HG03095 (cell line): ENCODE measurements at regions not wholly inside any gene's neighbourhood (a gene's known extent, or its start where the extent isn't known, plus 50 kb on each side); places are given as distances from the start of the nearest gene placed in this dataset.
"Not testable (repeated sequence)": the region's sequence is repeated elsewhere in the genome, so short reads cannot be mapped to it uniquely, and the experiment has no call there.

Experiments
- ATAC-seq: cut with Tn5 transposase; IDR thresholded peaks from one replicate; pipeline ENCODE4 v1.9.1; 2021; ENCODE audit warnings: moderate library complexity; ENCODE audit not compliant: unreplicated experiment

GRCh38 chr4:75422998-75423397 is 91.2 kb downstream of the RCHY1 start:
- no peak for ATAC-seq

- no peak for ATAC-seq
Observed at GRCh38 chr4:75412746-75413145, 101.5 kb downstream of the RCHY1 start.

- ATAC-seq: no peak
Observed at GRCh38 chr4:75398501-75398900, 115.7 kb downstream of the RCHY1 start.

GRCh38 chr4:75391489-75392166 is 122.6 kb downstream of the RCHY1 start:
- ATAC-seq: no peak

- ATAC-seq: not testable (repeated sequence)
Observed at GRCh38 chr4:75386426-75386825, 127.8 kb downstream of the RCHY1 start.

GRCh38 chr4:75385106-75385505 is 129.1 kb downstream of the RCHY1 start:
- no peak for ATAC-seq

GRCh38 chr4:75376543-75376942 is 137.7 kb downstream of the RCHY1 start:
- ATAC-seq: no peak

- ATAC-seq: no peak
Observed at GRCh38 chr4:75371915-75372314, 142.3 kb downstream of the RCHY1 start.

- ATAC-seq: no peak
Observed at GRCh38 chr4:75370576-75370975, 143.6 kb downstream of the RCHY1 start.

- ATAC-seq: no peak
Observed at GRCh38 chr4:75345423-75345822, 168.8 kb downstream of the RCHY1 start.

GRCh38 chr4:75344915-75345314 is 169.3 kb downstream of the RCHY1 start:
- ATAC-seq: no peak

- ATAC-seq: no peak
Observed at GRCh38 chr4:75343333-75343732, 170.9 kb downstream of the RCHY1 start.

GRCh38 chr4:75340561-75340960 is 173.6 kb downstream of the RCHY1 start:
- no peak for ATAC-seq

GRCh38 chr4:75338352-75338880 is 175.8 kb downstream of the RCHY1 start:
- no peak for ATAC-seq

GRCh38 chr4:75327804-75328512 is 186.2 kb downstream of the RCHY1 start:
- no peak for ATAC-seq

GRCh38 chr4:75325318-75325979 is 188.8 kb downstream of the RCHY1 start:
- ATAC-seq: no peak

- no peak for ATAC-seq
Observed at GRCh38 chr4:75321484-75321883, 192.7 kb downstream of the RCHY1 start.

GRCh38 chr4:75317641-75318040 is 196.6 kb downstream of the RCHY1 start:
- not testable (repeated sequence) for ATAC-seq

- no peak for ATAC-seq
Observed at GRCh38 chr4:75308049-75308448, 206.2 kb downstream of the RCHY1 start.

GRCh38 chr4:75306506-75306905 is 207.7 kb downstream of the RCHY1 start:
- ATAC-seq: no peak

GRCh38 chr4:75302648-75303047 is 211.6 kb downstream of the RCHY1 start:
- no peak for ATAC-seq
